Spleen (tissue), 11 donors: ENCODE measurements at regions not wholly inside any gene's neighbourhood (a gene's known extent, or its start where the extent isn't known, plus 50 kb on each side); places are given as distances from the start of the nearest gene placed in this dataset.

Experiments used
- DNase-seq: peaks from one replicate; pipeline ENCODE4 v3.0.0-alpha.2; 2020
- H3K27ac ChIP-seq, 8 donors: fragments of 200-600 bp; sonication (generic) in 7 of 8; 1 replicate in 4 of 8; 2 replicates in 4 of 8; pipeline versions ENCODE4 v1.5.0 to v1.8.0; 2016 to 2021; ENCODE audit warnings: inconsistent platforms in 4 of 8, mild to moderate bottlenecking in 4 of 8, moderate library complexity in 1 of 8
- H3K27me3 ChIP-seq, 7 donors: fragments of 200-600 bp; sonication (generic) in 6 of 7; replicated peaks in 1 of 7; 1 replicate in 4 of 7; 2 replicates in 3 of 7; pipeline versions ENCODE4 v1.5.0 to v1.8.0; 2016 to 2021; ENCODE audit warnings: inconsistent platforms in 3 of 7, mild to moderate bottlenecking in 1 of 7
- H3K36me3 ChIP-seq, 6 donors: fragments of 200-600 bp; sonication (generic) in 5 of 6; 1 replicate in 4 of 6; 2 replicates in 2 of 6; pipeline versions ENCODE4 v1.5.0 to v1.8.0; 2016 to 2021; ENCODE audit warnings: inconsistent platforms in 2 of 6
- H3K4me1 ChIP-seq, 6 donors: fragments of 200-600 bp; sonication (generic) in 5 of 6; 1 replicate in 3 of 6; 2 replicates in 3 of 6; pipeline versions ENCODE4 v1.5.0 to v1.8.0; 2016 to 2021; ENCODE audit warnings: inconsistent platforms in 3 of 6
- H3K4me3 ChIP-seq, 8 donors: fragments of 200-600 bp; sonication (generic) in 7 of 8; 1 replicate in 4 of 8; 2 replicates in 4 of 8; pipeline versions ENCODE4 v1.5.0 to v1.8.0; 2016 to 2021; ENCODE audit warnings: inconsistent platforms in 4 of 8, mild to moderate bottlenecking in 4 of 8, moderate library complexity in 2 of 8
- H3K9me3 ChIP-seq, 8 donors: fragments of 200-600 bp; sonication (generic) in 7 of 8; 1 replicate in 4 of 8; 2 replicates in 4 of 8; pipeline versions ENCODE4 v1.5.0 to v1.8.0; 2016 to 2021; ENCODE audit warnings: inconsistent platforms in 4 of 8
- POLR2A ChIP-seq, 3 donors: fragments of 450-650 bp; IDR thresholded peaks; one replicate each; pipeline ENCODE4 v1.5.1; 2017; ENCODE audit warnings: antibody characterized with exemption in 3 of 3, mild to moderate bottlenecking in 1 of 3
- POLR2AphosphoS5 ChIP-seq, 3 donors: sonication (generic); formaldehyde crosslinking; IDR thresholded peaks; one replicate each; pipeline ENCODE4 v1.5.1; 2017; ENCODE audit warnings: antibody characterized with exemption in 3 of 3
- WGBS, 5 donors: extraction: QIAGEN DNeasy Blood & Tissue Kit in 3 of 5; methylation state at CpG; one replicate each; pipeline versions ENCODE4 v1.1.5 to v1.1.7; 2013 to 2018; 5-methylcytosine and 5-hydroxymethylcytosine counted together
- intact Hi-C: fragments of 100-400 bp; cut with DNase I; formaldehyde crosslinking; loops from one replicate; pipeline ENCODE4 v1.15.0; 2023; ENCODE audit warnings: low total_unique reads
- TF ChIP-seq, protein P1 (sequence below), 11 experiments: fragments of 200-600 bp in 7 of 11; fragments of 450-650 bp in 4 of 11; sonication (generic) in 4 of 11; IDR thresholded peaks in 8 of 11; conservative IDR thresholded peaks in 3 of 11; 1 replicate in 7 of 11; 2 replicates in 4 of 11; pipeline versions ENCODE4 v1.4.0 to v1.8.0; 2016 to 2021; ENCODE audit warnings: antibody characterized with exemption in 11 of 11, inconsistent platforms in 4 of 11, mild to moderate bottlenecking in 1 of 11
- donor health status: healthy with polysubstance abuse.
- donor health status: DM: no; HTN: no; CAD: no; lungs with moderate emphysema.
- donor health status: DM: no; HTN: no; CAD: no.
- donor health status: Bipolar disorder and iron deficiency.
- donor health status: healthy.
- donor health status: DM: no; HTN: no; CAD: no.
- donor health status: DM: yes; HTN: yes; CAD: no.

DNA sequence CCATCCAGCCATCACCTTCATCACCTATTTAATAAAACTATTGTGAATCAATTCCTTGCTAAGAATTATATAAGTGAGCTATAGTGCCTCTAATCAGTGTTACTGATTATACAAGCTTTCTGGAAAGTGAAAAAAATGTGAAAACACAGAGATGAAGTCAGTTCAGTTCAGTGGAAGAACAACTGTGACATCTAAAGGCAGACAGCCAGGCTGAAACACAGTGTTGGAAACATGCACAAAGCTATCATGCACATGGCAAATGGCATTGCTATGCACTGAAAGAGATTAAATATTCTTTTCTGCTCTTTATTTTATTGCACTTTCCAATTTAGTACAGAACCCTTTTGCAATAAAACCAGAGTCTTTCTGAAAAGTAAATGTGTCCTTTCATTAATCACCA, 294.0 kb downstream of the RBM26 start:
- Histone ChIP-seq H3K27me3 (no peaks in the 10 kb centered on the region), H3K4me1 (no peaks in the 10 kb centered on the region), H3K36me3 (no peaks in the 10 kb centered on the region), H3K4me3 (no peak overlapping the region), H3K27ac (no peak overlapping the region), H3K9me3 (no peaks in the 10 kb centered on the region)
- intact Hi-C loops, result no loop called here
- TF ChIP-seq, protein P1, sequence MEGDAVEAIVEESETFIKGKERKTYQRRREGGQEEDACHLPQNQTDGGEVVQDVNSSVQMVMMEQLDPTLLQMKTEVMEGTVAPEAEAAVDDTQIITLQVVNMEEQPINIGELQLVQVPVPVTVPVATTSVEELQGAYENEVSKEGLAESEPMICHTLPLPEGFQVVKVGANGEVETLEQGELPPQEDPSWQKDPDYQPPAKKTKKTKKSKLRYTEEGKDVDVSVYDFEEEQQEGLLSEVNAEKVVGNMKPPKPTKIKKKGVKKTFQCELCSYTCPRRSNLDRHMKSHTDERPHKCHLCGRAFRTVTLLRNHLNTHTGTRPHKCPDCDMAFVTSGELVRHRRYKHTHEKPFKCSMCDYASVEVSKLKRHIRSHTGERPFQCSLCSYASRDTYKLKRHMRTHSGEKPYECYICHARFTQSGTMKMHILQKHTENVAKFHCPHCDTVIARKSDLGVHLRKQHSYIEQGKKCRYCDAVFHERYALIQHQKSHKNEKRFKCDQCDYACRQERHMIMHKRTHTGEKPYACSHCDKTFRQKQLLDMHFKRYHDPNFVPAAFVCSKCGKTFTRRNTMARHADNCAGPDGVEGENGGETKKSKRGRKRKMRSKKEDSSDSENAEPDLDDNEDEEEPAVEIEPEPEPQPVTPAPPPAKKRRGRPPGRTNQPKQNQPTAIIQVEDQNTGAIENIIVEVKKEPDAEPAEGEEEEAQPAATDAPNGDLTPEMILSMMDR (IDR thresholded peaks at IDR 0.05 in 8 of 11, conservative IDR thresholded peaks at IDR 0.05 in 3 of 11), result no peak
- TF ChIP-seq POLR2A (IDR thresholded peaks at IDR 0.05), result no peak
- TF ChIP-seq POLR2AphosphoS5 (IDR thresholded peaks at IDR 0.05), result no peak
- no peak for DNase-seq

DNA sequence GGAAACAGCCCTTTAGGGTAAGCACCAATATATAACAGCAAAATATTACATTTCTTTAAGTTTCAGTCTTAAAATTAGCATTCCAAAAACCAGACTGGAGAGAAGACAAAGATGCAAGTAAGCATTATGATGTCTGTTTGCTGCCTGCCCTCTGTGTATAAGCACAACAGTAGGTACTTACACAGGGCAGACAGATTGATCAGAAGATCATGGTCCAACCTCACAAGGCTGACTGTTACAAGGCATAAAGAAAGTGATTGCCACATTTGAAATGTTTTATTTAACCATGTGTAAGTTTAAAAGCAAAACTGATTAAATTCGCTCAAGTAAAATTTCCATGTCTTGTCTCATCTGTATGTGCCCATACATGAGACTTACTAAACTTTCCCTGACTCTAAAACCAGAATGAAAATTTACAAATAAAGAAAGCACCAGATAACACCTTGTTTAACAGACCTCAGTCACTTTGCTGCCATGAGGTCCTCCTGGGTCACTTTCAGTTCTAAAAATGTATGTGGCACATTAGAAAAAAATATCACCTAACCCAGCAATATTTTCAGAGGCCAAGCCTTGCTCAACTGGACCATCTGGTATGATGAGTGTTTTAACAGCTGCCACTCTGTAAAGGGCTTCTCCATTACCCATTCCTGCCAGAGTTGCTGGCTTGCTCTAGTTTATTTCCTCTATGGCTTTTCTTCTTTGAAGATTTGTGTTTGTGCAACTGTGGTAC, 297.0 kb downstream of the RBM26 start:
- DNase-seq, result no peak
- no peak overlapping the region for H3K4me3 ChIP-seq
- no peaks in the 10 kb centered on the region for H3K27me3 ChIP-seq
- H3K4me1 ChIP-seq, result no peaks in the 10 kb centered on the region
- no peak overlapping the region for H3K27ac ChIP-seq
- intact Hi-C loops, result no loop called here
- no peaks in the 10 kb centered on the region for H3K9me3 ChIP-seq
- TF ChIP-seq POLR2A (IDR thresholded peaks at IDR 0.05), result no peak
- TF ChIP-seq, protein P1 (IDR thresholded peaks at IDR 0.05 in 8 of 11, conservative IDR thresholded peaks at IDR 0.05 in 3 of 11), result no peak
- TF ChIP-seq POLR2AphosphoS5 (IDR thresholded peaks at IDR 0.05), result no peak
- H3K36me3 ChIP-seq, result no peaks in the 10 kb centered on the region
- 75 to 87% (median 83%) methylated on average over 1 of the region's 1 CpG for WGBS, 5 donors

DNA sequence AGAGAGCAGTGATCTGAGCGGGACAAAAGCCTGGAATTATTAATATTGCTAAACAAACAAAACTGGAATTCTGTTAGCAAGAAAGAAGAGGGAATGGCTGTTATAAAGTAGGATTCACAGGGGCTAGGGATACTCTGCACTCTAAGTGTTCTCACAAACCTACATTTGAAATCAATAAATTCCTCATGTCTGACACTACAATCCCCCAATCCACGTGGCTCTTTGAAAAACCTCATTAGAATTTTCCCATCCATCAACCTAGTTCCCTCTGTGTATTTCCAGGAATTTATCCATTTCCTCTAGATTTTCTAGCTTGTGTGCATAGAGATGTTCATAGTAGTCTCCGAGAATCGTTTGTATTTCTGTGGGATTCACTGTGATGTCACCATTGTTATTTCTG, 307.5 kb downstream of the RBM26 start:
- Histone ChIP-seq H3K4me3 (no peak overlapping the region), H3K27ac (no peak overlapping the region)

DNA sequence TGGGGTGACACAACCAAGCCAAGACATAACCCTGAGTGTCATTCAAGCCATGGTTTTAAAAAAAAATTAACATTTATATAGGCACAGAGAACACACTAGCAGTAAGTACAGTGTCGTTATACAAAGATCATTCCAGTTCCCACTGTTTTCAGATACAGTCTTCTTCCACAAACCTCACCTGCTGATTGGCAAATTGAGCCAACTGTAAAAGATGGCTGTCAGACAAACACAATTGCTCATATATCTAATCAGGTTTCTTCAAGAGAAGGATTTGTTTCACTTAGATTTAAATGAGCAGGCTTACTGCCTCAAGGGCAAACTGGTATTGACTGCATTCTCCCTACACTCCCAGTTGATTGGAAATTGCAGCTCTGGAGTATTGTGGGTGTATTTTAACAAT, 308.9 kb downstream of the RBM26 start:
- 79 to 89% (median 83%) methylated on average over 1 of the region's 1 CpG for WGBS, 5 donors
- TF ChIP-seq, protein P1 (IDR thresholded peaks at IDR 0.05 in 8 of 11, conservative IDR thresholded peaks at IDR 0.05 in 3 of 11), result no peak
- no peak for TF ChIP-seq POLR2AphosphoS5 (IDR thresholded peaks at IDR 0.05)
- TF ChIP-seq POLR2A (IDR thresholded peaks at IDR 0.05), result no peak
- no peaks in the 10 kb centered on the region for H3K36me3 ChIP-seq
- no peaks in the 10 kb centered on the region for H3K27me3 ChIP-seq
- no peak overlapping the region for H3K4me3 ChIP-seq
- intact Hi-C loops, result no loop called here
- DNase-seq, result no peak
- no peaks in the 10 kb centered on the region for H3K9me3 ChIP-seq
- H3K27ac ChIP-seq, result no peak overlapping the region
- no peaks in the 10 kb centered on the region for H3K4me1 ChIP-seq

More for the DNA sequence above, 307.5 kb downstream of the RBM26 start:
- no peak for DNase-seq
- TF ChIP-seq POLR2AphosphoS5 (IDR thresholded peaks at IDR 0.05), result no peak
- TF ChIP-seq POLR2A (IDR thresholded peaks at IDR 0.05), result no peak
- TF ChIP-seq, protein P1 (IDR thresholded peaks at IDR 0.05 in 8 of 11, conservative IDR thresholded peaks at IDR 0.05 in 3 of 11), result no peak
- H3K36me3 ChIP-seq, result no peaks in the 10 kb centered on the region
- intact Hi-C loops, result no loop called here
- no peaks in the 10 kb centered on the region for H3K4me1 ChIP-seq
- H3K27me3 ChIP-seq, result no peaks in the 10 kb centered on the region
- WGBS, 5 donors, result 56 to 67% (median 64%) methylated on average over 4 of the region's 4 CpGs
- no peaks in the 10 kb centered on the region for H3K9me3 ChIP-seq
